ENCODE measurements at regions not wholly inside any gene's neighbourhood (a gene's known extent, or its start where the extent isn't known, plus 50 kb on each side); places are given as distances from the start of the nearest gene placed in this dataset.
"Not testable (repeated sequence)": the region's sequence is repeated elsewhere in the genome, so short reads cannot be mapped to it uniquely, and the experiment has no call there.

- no peak for DNase-seq (ENCODE audit: low read depth in 3 of 3, low spot score in 1 of 3)
Measured at GRCh38 chrX:39030636-39031035, 229.4 kb downstream of the MID1IP1 start.

GRCh38 chrX:39039890-39040289 lies 238.6 kb downstream of the MID1IP1 start:
- no peak for DNase-seq (ENCODE audit: low read depth in 3 of 3, low spot score in 1 of 3)

GRCh38 chrX:39043838-39044550 lies 242.7 kb downstream of the MID1IP1 start:
- DNase-seq (ENCODE audit: low read depth in 3 of 3, low spot score in 1 of 3) = no peak

GRCh38 chrX:39047174-39047573 lies 245.9 kb downstream of the MID1IP1 start:
- DNase-seq (ENCODE audit: low read depth in 3 of 3, low spot score in 1 of 3) = no peak

- DNase-seq (ENCODE audit: low read depth in 3 of 3, low spot score in 1 of 3) = no peak
Measured at GRCh38 chrX:39049975-39050374, 248.7 kb downstream of the MID1IP1 start.

- no peak for DNase-seq (ENCODE audit: low read depth in 3 of 3, low spot score in 1 of 3)
Measured at GRCh38 chrX:39050427-39050826, 249.2 kb downstream of the MID1IP1 start.

GRCh38 chrX:39052751-39053150 lies 251.5 kb downstream of the MID1IP1 start:
- DNase-seq (ENCODE audit: low read depth in 3 of 3, low spot score in 1 of 3) = no peak

GRCh38 chrX:39058724-39059123 lies 257.5 kb downstream of the MID1IP1 start:
- DNase-seq (ENCODE audit: low read depth in 3 of 3, low spot score in 1 of 3) = no peak

GRCh38 chrX:39059866-39060265 lies 258.6 kb downstream of the MID1IP1 start:
- no peak for DNase-seq (ENCODE audit: low read depth in 3 of 3, low spot score in 1 of 3)

- DNase-seq (ENCODE audit: low read depth in 3 of 3, low spot score in 1 of 3) = no peak
Measured at GRCh38 chrX:39063037-39063436, 261.8 kb downstream of the MID1IP1 start.

GRCh38 chrX:39063702-39064101 lies 262.4 kb downstream of the MID1IP1 start:
- no peak for DNase-seq (ENCODE audit: low read depth in 3 of 3, low spot score in 1 of 3)

- DNase-seq (ENCODE audit: low read depth in 3 of 3, low spot score in 1 of 3) = no peak
Measured at GRCh38 chrX:39065051-39065871, 264.0 kb downstream of the MID1IP1 start.

GRCh38 chrX:39067866-39068265 lies 266.6 kb downstream of the MID1IP1 start:
- no peak for DNase-seq (ENCODE audit: low read depth in 3 of 3, low spot score in 1 of 3)

- DNase-seq (ENCODE audit: low read depth in 3 of 3, low spot score in 1 of 3) = not testable (repeated sequence)
Measured at GRCh38 chrX:39068634-39069033, 267.4 kb downstream of the MID1IP1 start.

GRCh38 chrX:39070009-39070408 lies 268.8 kb downstream of the MID1IP1 start:
- DNase-seq (ENCODE audit: low read depth in 3 of 3, low spot score in 1 of 3) = no peak

- no peak for DNase-seq (ENCODE audit: low read depth in 3 of 3, low spot score in 1 of 3)
Measured at GRCh38 chrX:39073131-39073530, 271.9 kb downstream of the MID1IP1 start.

- no peak for DNase-seq (ENCODE audit: low read depth in 3 of 3, low spot score in 1 of 3)
Measured at GRCh38 chrX:39096599-39096998, 295.3 kb downstream of the MID1IP1 start.

GRCh38 chrX:39104745-39105144 lies 303.5 kb downstream of the MID1IP1 start:
- DNase-seq (ENCODE audit: low read depth in 3 of 3, low spot score in 1 of 3) = no peak

GRCh38 chrX:39112143-39112542 lies 310.9 kb downstream of the MID1IP1 start:
- DNase-seq (ENCODE audit: low read depth in 3 of 3, low spot score in 1 of 3) = no peak

- no peak for DNase-seq (ENCODE audit: low read depth in 3 of 3, low spot score in 1 of 3)
Measured at GRCh38 chrX:39115166-39115565, 313.9 kb downstream of the MID1IP1 start.

GRCh38 chrX:39117101-39117500 lies 315.8 kb downstream of the MID1IP1 start:
- DNase-seq (ENCODE audit: low read depth in 3 of 3, low spot score in 1 of 3) = no peak

GRCh38 chrX:39121903-39122302 lies 320.6 kb downstream of the MID1IP1 start:
- DNase-seq (ENCODE audit: low read depth in 3 of 3, low spot score in 1 of 3) = no peak

- DNase-seq (ENCODE audit: low read depth in 3 of 3, low spot score in 1 of 3) = no peak
Measured at GRCh38 chrX:39125834-39126233, 324.6 kb downstream of the MID1IP1 start.
